ENCODE measurements at regions not wholly inside any gene's neighbourhood (a gene's known extent, or its start where the extent isn't known, plus 50 kb on each side); places are given as distances from the start of the nearest gene placed in this dataset.

- TF ChIP-seq CTCF (IDR thresholded peaks at IDR 0.05; ENCODE audit: borderline replicate concordance, extremely low read depth, low read length, poor library complexity, severe bottlenecking) (no peak), EZH2 (IDR thresholded peaks at IDR 0.05; ENCODE audit: borderline replicate concordance, low read depth, low read length, severe bottlenecking) (no peak)
These were observed 58.8 kb upstream of the CNKSR3 start for GRCh38 chr6:154569156-154569862.

Measured in DND-41 (cell line).